Stimulated activated memory B cell treated with anti-CD40 and anti-IgM and Interleukin-4, amounts not matched to agents 10 μg/mL and 1 μg/mL and 100 μg/mL, for 72 hours (primary cell): ENCODE measurements at regions not wholly inside any gene's neighbourhood (a gene's known extent, or its start where the extent isn't known, plus 50 kb on each side); places are given as distances from the start of the nearest gene placed in this dataset.

Experiments
- ATAC-seq: fragments of 150-1000 bp; cut with Tn5 transposase; 2 replicates; pipeline ENCODE4 v1.10.0; 2021
- H3K27ac Mint-ChIP-seq: one replicate; pipeline ENCODE4 v1.8.0; 2022; ENCODE audit warnings: mild to moderate bottlenecking, mixed read lengths
- H3K27me3 Mint-ChIP-seq: one replicate; pipeline ENCODE4 v1.8.0; 2022; ENCODE audit warnings: mixed read lengths
- H3K36me3 Mint-ChIP-seq: one replicate; pipeline ENCODE4 v1.8.0; 2022; ENCODE audit warnings: mixed read lengths
- H3K4me1 Mint-ChIP-seq: one replicate; pipeline ENCODE4 v1.8.0; 2022; ENCODE audit warnings: mixed read lengths
- H3K4me3 Mint-ChIP-seq: one replicate; pipeline ENCODE4 v1.8.0; 2022; ENCODE audit warnings: mild to moderate bottlenecking, moderate library complexity, mixed read lengths
- H3K9me3 Mint-ChIP-seq: one replicate; pipeline ENCODE4 v1.8.0; 2022; ENCODE audit warnings: mixed read lengths

- H3K27ac Mint-ChIP-seq = no peak overlapping the region
- H3K9me3 Mint-ChIP-seq = peaks cover 3% of the 10 kb centered on the region
- H3K36me3 Mint-ChIP-seq = no peaks in the 10 kb centered on the region
- ATAC-seq = no peak
- H3K27me3 Mint-ChIP-seq = no peaks in the 10 kb centered on the region
- no peaks in the 10 kb centered on the region for H3K4me1 Mint-ChIP-seq
- no peak overlapping the region for H3K4me3 Mint-ChIP-seq
Observed at GRCh38 chr3:22236490-22237270, 485.7 kb upstream of the ZNF385D start.

GRCh38 chr3:22239011-22239410 lies 488.0 kb upstream of the ZNF385D start:
- no peaks in the 10 kb centered on the region for H3K9me3 Mint-ChIP-seq

GRCh38 chr3:22241110-22241509 lies 490.1 kb upstream of the ZNF385D start:
- Mint-ChIP-seq H3K9me3 (no peaks in the 10 kb centered on the region), H3K4me1 (no peaks in the 10 kb centered on the region), H3K36me3 (no peaks in the 10 kb centered on the region), H3K4me3 (no peak overlapping the region), H3K27me3 (no peaks in the 10 kb centered on the region), H3K27ac (no peak overlapping the region)
- no peak for ATAC-seq

More at GRCh38 chr3:22239011-22239410, 488.0 kb upstream of the ZNF385D start:
- Mint-ChIP-seq H3K36me3 (no peaks in the 10 kb centered on the region), H3K27me3 (no peaks in the 10 kb centered on the region), H3K4me1 (no peaks in the 10 kb centered on the region), H3K27ac (no peak overlapping the region), H3K4me3 (no peak overlapping the region)
- no peak for ATAC-seq

GRCh38 chr3:22244761-22245521 lies 493.9 kb upstream of the ZNF385D start:
- H3K9me3 Mint-ChIP-seq = no peaks in the 10 kb centered on the region
- ATAC-seq = no peak
- no peaks in the 10 kb centered on the region for H3K27me3 Mint-ChIP-seq
- H3K4me3 Mint-ChIP-seq = no peak overlapping the region
- no peaks in the 10 kb centered on the region for H3K4me1 Mint-ChIP-seq
- H3K27ac Mint-ChIP-seq = no peak overlapping the region
- no peaks in the 10 kb centered on the region for H3K36me3 Mint-ChIP-seq

- Mint-ChIP-seq H3K4me3 (no peak overlapping the region), H3K9me3 (no peaks in the 10 kb centered on the region), H3K4me1 (no peaks in the 10 kb centered on the region), H3K36me3 (no peaks in the 10 kb centered on the region), H3K27me3 (no peaks in the 10 kb centered on the region), H3K27ac (no peak overlapping the region)
- ATAC-seq = no peak
Observed at GRCh38 chr3:22245811-22246583, 495.0 kb upstream of the ZNF385D start.

GRCh38 chr3:22249658-22250057 lies 498.6 kb upstream of the ZNF385D start:
- H3K27me3 Mint-ChIP-seq = no peaks in the 10 kb centered on the region

GRCh38 chr3:22257252-22257651 lies 506.2 kb upstream of the ZNF385D start:
- no peak overlapping the region for H3K27ac Mint-ChIP-seq
- no peak for ATAC-seq
- no peaks in the 10 kb centered on the region for H3K27me3 Mint-ChIP-seq
- no peaks in the 10 kb centered on the region for H3K4me1 Mint-ChIP-seq
- H3K9me3 Mint-ChIP-seq = no peaks in the 10 kb centered on the region
- no peak overlapping the region for H3K4me3 Mint-ChIP-seq
- H3K36me3 Mint-ChIP-seq = no peaks in the 10 kb centered on the region

More at GRCh38 chr3:22249658-22250057, 498.6 kb upstream of the ZNF385D start:
- Mint-ChIP-seq H3K9me3 (no peaks in the 10 kb centered on the region), H3K4me1 (no peaks in the 10 kb centered on the region), H3K27ac (no peak overlapping the region), H3K36me3 (no peaks in the 10 kb centered on the region), H3K4me3 (no peak overlapping the region)
- no peak for ATAC-seq

- H3K27ac Mint-ChIP-seq = no peak overlapping the region
- no peak overlapping the region for H3K4me3 Mint-ChIP-seq
- H3K4me1 Mint-ChIP-seq = no peaks in the 10 kb centered on the region
- ATAC-seq = no peak
- no peaks in the 10 kb centered on the region for H3K36me3 Mint-ChIP-seq
- H3K27me3 Mint-ChIP-seq = no peaks in the 10 kb centered on the region
- no peaks in the 10 kb centered on the region for H3K9me3 Mint-ChIP-seq
Observed at GRCh38 chr3:22262386-22262785, 511.4 kb upstream of the ZNF385D start.

GRCh38 chr3:22263042-22263441 lies 512.0 kb upstream of the ZNF385D start:
- H3K4me3 Mint-ChIP-seq = no peak overlapping the region
- H3K9me3 Mint-ChIP-seq = no peaks in the 10 kb centered on the region
- H3K4me1 Mint-ChIP-seq = no peaks in the 10 kb centered on the region
- no peak for ATAC-seq
- H3K27me3 Mint-ChIP-seq = no peaks in the 10 kb centered on the region
- no peak overlapping the region for H3K27ac Mint-ChIP-seq
- no peaks in the 10 kb centered on the region for H3K36me3 Mint-ChIP-seq

- Mint-ChIP-seq H3K27me3 (no peaks in the 10 kb centered on the region), H3K4me3 (no peak overlapping the region)
Observed at GRCh38 chr3:22265403-22265802, 514.4 kb upstream of the ZNF385D start.

GRCh38 chr3:22269831-22270230 lies 518.8 kb upstream of the ZNF385D start:
- Mint-ChIP-seq H3K36me3 (no peaks in the 10 kb centered on the region), H3K4me1 (no peaks in the 10 kb centered on the region), H3K9me3 (no peaks in the 10 kb centered on the region), H3K4me3 (no peak overlapping the region), H3K27ac (no peak overlapping the region), H3K27me3 (no peaks in the 10 kb centered on the region)
- no peak for ATAC-seq

More at GRCh38 chr3:22265403-22265802, 514.4 kb upstream of the ZNF385D start:
- H3K9me3 Mint-ChIP-seq = no peaks in the 10 kb centered on the region
- no peaks in the 10 kb centered on the region for H3K36me3 Mint-ChIP-seq
- ATAC-seq = no peak
- no peak overlapping the region for H3K27ac Mint-ChIP-seq
- H3K4me1 Mint-ChIP-seq = no peaks in the 10 kb centered on the region

- H3K4me1 Mint-ChIP-seq = no peaks in the 10 kb centered on the region
- no peaks in the 10 kb centered on the region for H3K9me3 Mint-ChIP-seq
- H3K36me3 Mint-ChIP-seq = no peaks in the 10 kb centered on the region
- no peak overlapping the region for H3K27ac Mint-ChIP-seq
- H3K4me3 Mint-ChIP-seq = no peak overlapping the region
- no peak for ATAC-seq
- H3K27me3 Mint-ChIP-seq = no peaks in the 10 kb centered on the region
Observed at GRCh38 chr3:22276351-22276750, 525.3 kb upstream of the ZNF385D start.

- Mint-ChIP-seq H3K27me3 (no peaks in the 10 kb centered on the region), H3K27ac (no peak overlapping the region), H3K36me3 (no peaks in the 10 kb centered on the region), H3K4me1 (no peaks in the 10 kb centered on the region), H3K9me3 (peaks cover 4% of the 10 kb centered on the region), H3K4me3 (no peak overlapping the region)
- no peak for ATAC-seq
Observed at GRCh38 chr3:22284559-22284958, 533.5 kb upstream of the ZNF385D start.

GRCh38 chr3:22288756-22289155 lies 537.7 kb upstream of the ZNF385D start:
- no peaks in the 10 kb centered on the region for H3K4me1 Mint-ChIP-seq
- no peaks in the 10 kb centered on the region for H3K36me3 Mint-ChIP-seq
- H3K27me3 Mint-ChIP-seq = no peaks in the 10 kb centered on the region
- H3K9me3 Mint-ChIP-seq = no peaks in the 10 kb centered on the region
- no peak overlapping the region for H3K27ac Mint-ChIP-seq
- no peak for ATAC-seq
- H3K4me3 Mint-ChIP-seq = no peak overlapping the region

GRCh38 chr3:22292681-22293080 lies 541.7 kb upstream of the ZNF385D start:
- Mint-ChIP-seq H3K4me3 (no peak overlapping the region), H3K9me3 (no peaks in the 10 kb centered on the region), H3K36me3 (no peaks in the 10 kb centered on the region), H3K4me1 (no peaks in the 10 kb centered on the region), H3K27me3 (no peaks in the 10 kb centered on the region), H3K27ac (no peak overlapping the region)
- ATAC-seq = no peak
